SK-N-SH treated with all-trans-retinoic acid at 6 μM for 48 hours (cell line): ENCODE measurements at regions not wholly inside any gene's neighbourhood (a gene's known extent, or its start where the extent isn't known, plus 50 kb on each side); places are given as distances from the start of the nearest gene placed in this dataset.

Experiments used
- ATAC-seq: fragments of 200-7000 bp; cut with Tn5 transposase; 3 replicates; pipeline ENCODE4 v1.9.1; 2020; ENCODE audit warnings: mild to moderate bottlenecking, moderate library complexity
- ARNTL ChIP-seq: fragments of 450-650 bp; formaldehyde crosslinking; IDR thresholded peaks from 2 replicates; pipeline ENCODE4 v1.5.0; 2020; ENCODE audit warnings: low read depth, mild to moderate bottlenecking, moderate library complexity, borderline replicate concordance
- BACH2 ChIP-seq: fragments of 250-450 bp; sonication (Bioruptor Pico); IDR thresholded peaks from 2 replicates; pipeline ENCODE4 v1.9.0; 2021; ENCODE audit warnings: mild to moderate bottlenecking, borderline replicate concordance
- CREB5 ChIP-seq: fragments of 250-450 bp; sonication (Bioruptor Pico); IDR thresholded peaks from 2 replicates; pipeline ENCODE4 v1.5.1; 2020; ENCODE audit warnings: low read depth, mild to moderate bottlenecking, moderate library complexity
- CSRNP3 ChIP-seq: fragments of 250-450 bp; sonication (Bioruptor Pico); IDR thresholded peaks from 2 replicates; pipeline ENCODE4 v1.5.1; 2021; ENCODE audit warnings: mild to moderate bottlenecking, moderate library complexity
- ESRRG ChIP-seq: fragments of 250-450 bp; sonication (Bioruptor Pico); IDR thresholded peaks from 2 replicates; pipeline ENCODE4 v1.6.1; 2021; ENCODE audit warnings: mild to moderate bottlenecking
- GLIS3 ChIP-seq: fragments of 250-450 bp; sonication (Bioruptor Pico); IDR thresholded peaks from 2 replicates; pipeline ENCODE4 v1.5.0; 2020; ENCODE audit warnings: mild to moderate bottlenecking, moderate library complexity
- ISL1 ChIP-seq: fragments of 250-450 bp; sonication (Bioruptor Pico); IDR thresholded peaks from 2 replicates; pipeline ENCODE4 v2.1.2; 2022; ENCODE audit warnings: mild to moderate bottlenecking, moderate library complexity
- POU6F1 ChIP-seq: fragments of 250-450 bp; sonication (Bioruptor Pico); IDR thresholded peaks from 2 replicates; pipeline ENCODE4 v1.8.0; 2021; ENCODE audit warnings: low read depth, mild to moderate bottlenecking, moderate library complexity, borderline replicate concordance
- PPARA ChIP-seq: fragments of 250-450 bp; sonication (Bioruptor Pico); IDR thresholded peaks from 2 replicates; pipeline ENCODE4 v1.5.0; 2020; ENCODE audit warnings: mild to moderate bottlenecking, borderline replicate concordance
- RARB ChIP-seq: fragments of 250-450 bp; sonication (Bioruptor Pico); IDR thresholded peaks from 2 replicates; pipeline ENCODE4 v1.8.0; 2021; ENCODE audit warnings: mild to moderate bottlenecking, moderate library complexity
- SNAI2 ChIP-seq: fragments of 250-450 bp; sonication (Bioruptor Pico); IDR thresholded peaks from 2 replicates; pipeline ENCODE4 v1.5.0; 2020; ENCODE audit warnings: mild to moderate bottlenecking, moderate library complexity
- TOX ChIP-seq: fragments of 250-450 bp; sonication (Bioruptor Pico); IDR thresholded peaks from 2 replicates; pipeline ENCODE4 v1.8.0; 2021; ENCODE audit warnings: mild to moderate bottlenecking, moderate library complexity, borderline replicate concordance
- TSHZ2 ChIP-seq: fragments of 250-450 bp; sonication (Bioruptor Pico); IDR thresholded peaks from 2 replicates; pipeline ENCODE4 v1.5.0; 2020; ENCODE audit warnings: mild to moderate bottlenecking, moderate library complexity
- ZC3H10 ChIP-seq: fragments of 250-450 bp; sonication (Bioruptor Pico); IDR thresholded peaks from 2 replicates; pipeline ENCODE4 v1.5.1; 2021; ENCODE audit warnings: mild to moderate bottlenecking, moderate library complexity
- ZFP3 ChIP-seq: fragments of 250-450 bp; sonication (Bioruptor Pico); IDR thresholded peaks from 2 replicates; pipeline ENCODE4 v1.5.0; 2020; ENCODE audit warnings: mild to moderate bottlenecking, moderate library complexity
- ZFP30 ChIP-seq: fragments of 450-650 bp; formaldehyde crosslinking; IDR thresholded peaks from 2 replicates; pipeline ENCODE4 v1.5.0; 2022; ENCODE audit warnings: mild to moderate bottlenecking, moderate library complexity
- ZNF565 ChIP-seq: fragments of 450-650 bp; formaldehyde crosslinking; conservative IDR thresholded peaks from 2 replicates; pipeline ENCODE4 v1.5.0; 2020; ENCODE audit warnings: low read depth, mild to moderate bottlenecking, moderate library complexity
- ZNF70 ChIP-seq: fragments of 450-650 bp; formaldehyde crosslinking; IDR thresholded peaks from 2 replicates; pipeline ENCODE4 v1.5.0; 2020; ENCODE audit warnings: mild to moderate bottlenecking, moderate library complexity
- ZNF8 ChIP-seq: fragments of 450-650 bp; formaldehyde crosslinking; IDR thresholded peaks from 2 replicates; pipeline ENCODE4 v1.5.0; 2020; ENCODE audit warnings: mild to moderate bottlenecking, moderate library complexity

GRCh38 chr2:42917425-42917927 is 125.1 kb upstream of the HAAO start (continued):
- TF ChIP-seq ISL1 (CRISPR knock-in tag) = no peak
- no peak for TF ChIP-seq PPARA (CRISPR knock-in tag)

- no peak for TF ChIP-seq ZFP3
- no peak for ATAC-seq
Observed at GRCh38 chr2:42916324-42916723, 123.9 kb upstream of the HAAO start.

GRCh38 chr2:42914860-42915259 is 122.5 kb upstream of the HAAO start:
- TF ChIP-seq SNAI2 (no peak), POU6F1 (no peak), BACH2 (no peak), ESRRG (CRISPR knock-in tag) (no peak), ZNF565 (no peak)

GRCh38 chr2:42914314-42914713 is 121.9 kb upstream of the HAAO start:
- ATAC-seq = no peak

More at GRCh38 chr2:42914860-42915259, 122.5 kb upstream of the HAAO start:
- ATAC-seq = no peak

More at GRCh38 chr2:42914314-42914713, 121.9 kb upstream of the HAAO start:
- TF ChIP-seq ZNF8 (no peak), ESRRG (CRISPR knock-in tag) (no peak), GLIS3 (CRISPR knock-in tag) (no peak), ARNTL (CRISPR knock-in tag) (no peak), ZFP30 (CRISPR knock-in tag) (no peak), TOX (no peak), ZNF70 (CRISPR knock-in tag) (no peak), POU6F1 (no peak), TSHZ2 (CRISPR knock-in tag) (no peak), CREB5 (CRISPR knock-in tag) (no peak), ZC3H10 (CRISPR knock-in tag) (no peak), CSRNP3 (no peak), RARB (CRISPR knock-in tag) (no peak), PPARA (CRISPR knock-in tag) (no peak), ISL1 (CRISPR knock-in tag) (no peak)
